ENCODE measurements at regions not wholly inside any gene's neighbourhood (a gene's known extent, or its start where the extent isn't known, plus 50 kb on each side); places are given as distances from the start of the nearest gene placed in this dataset.

DNA sequence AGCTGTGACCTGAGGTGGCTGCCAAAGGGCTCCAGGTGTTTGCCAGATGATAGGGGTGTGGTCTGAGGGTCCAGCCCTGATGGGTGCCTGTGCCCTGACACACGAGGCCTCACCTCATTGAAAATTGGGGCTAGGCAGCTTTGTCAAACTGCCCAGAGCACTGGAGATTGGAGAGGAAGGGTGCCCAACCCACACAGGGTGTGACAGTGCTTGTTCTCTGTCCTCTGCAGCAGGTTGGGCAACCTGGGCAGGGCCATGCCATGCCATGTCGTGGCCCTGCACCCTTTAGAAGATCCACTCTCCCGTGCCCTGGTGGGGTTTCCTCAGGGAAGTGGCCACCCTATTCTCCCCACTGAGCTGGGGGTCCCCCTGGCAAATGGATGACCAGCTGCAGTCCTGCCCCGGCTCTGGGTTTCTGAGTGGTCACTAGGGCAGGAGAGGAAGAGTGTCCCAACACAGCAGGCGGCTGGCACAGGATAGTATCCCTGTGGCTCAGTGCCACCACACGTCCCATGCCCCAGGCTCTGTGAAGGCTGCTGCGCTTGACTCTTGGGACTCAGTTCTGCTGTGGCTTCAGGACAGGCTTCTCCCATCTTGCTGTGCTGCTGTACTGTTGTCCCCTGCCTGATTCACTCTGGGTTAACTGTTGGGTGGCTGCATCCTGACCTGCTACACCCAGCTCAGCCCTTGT lies 100.8 kb upstream of the PITX1 start:
- no peak for DNase-seq

DNA sequence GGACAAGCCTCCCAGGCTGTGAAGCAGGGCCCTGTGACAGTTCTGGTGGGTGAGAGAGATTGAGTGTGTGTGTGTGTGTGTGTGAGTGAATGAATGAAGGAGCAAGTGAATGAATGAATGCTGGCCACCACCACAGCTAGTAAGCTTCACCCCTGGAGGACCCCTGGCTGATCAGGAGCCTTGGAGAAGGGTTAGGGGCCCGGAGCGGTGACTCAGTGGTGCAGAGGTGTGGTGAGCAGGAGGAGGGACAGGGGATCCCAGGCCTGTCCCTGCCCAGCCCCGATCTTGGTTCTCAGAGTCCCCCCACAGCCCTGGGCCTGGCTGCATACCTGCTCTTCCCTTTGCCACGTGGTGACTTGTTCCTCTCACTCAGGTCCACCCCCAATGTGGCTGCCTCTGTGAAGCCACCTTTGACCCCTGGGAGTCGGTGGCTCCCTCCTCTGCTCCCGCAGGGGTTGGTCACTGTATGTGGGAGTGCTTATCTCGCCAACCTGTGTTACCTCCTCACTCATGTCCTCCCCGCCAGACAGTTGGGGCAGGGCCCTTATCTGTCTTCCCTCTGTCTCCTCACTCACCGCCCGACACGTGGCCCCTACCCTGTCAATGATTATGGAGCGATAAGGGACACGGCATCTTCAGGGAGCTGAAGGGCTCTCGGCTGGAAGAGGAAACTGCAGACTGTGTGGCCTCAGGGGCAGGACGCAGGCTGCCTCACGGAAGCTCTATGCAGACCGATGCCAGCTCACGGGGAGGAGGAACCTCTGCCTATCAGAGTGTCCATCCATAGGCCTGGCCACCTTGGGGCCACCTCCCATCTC lies 99.9 kb upstream of the PITX1 start:
- no peak for DNase-seq

GRCh38 chr5:135133181-135133580 lies 99.2 kb upstream of the PITX1 start:
- DNase-seq = no peak

DNA sequence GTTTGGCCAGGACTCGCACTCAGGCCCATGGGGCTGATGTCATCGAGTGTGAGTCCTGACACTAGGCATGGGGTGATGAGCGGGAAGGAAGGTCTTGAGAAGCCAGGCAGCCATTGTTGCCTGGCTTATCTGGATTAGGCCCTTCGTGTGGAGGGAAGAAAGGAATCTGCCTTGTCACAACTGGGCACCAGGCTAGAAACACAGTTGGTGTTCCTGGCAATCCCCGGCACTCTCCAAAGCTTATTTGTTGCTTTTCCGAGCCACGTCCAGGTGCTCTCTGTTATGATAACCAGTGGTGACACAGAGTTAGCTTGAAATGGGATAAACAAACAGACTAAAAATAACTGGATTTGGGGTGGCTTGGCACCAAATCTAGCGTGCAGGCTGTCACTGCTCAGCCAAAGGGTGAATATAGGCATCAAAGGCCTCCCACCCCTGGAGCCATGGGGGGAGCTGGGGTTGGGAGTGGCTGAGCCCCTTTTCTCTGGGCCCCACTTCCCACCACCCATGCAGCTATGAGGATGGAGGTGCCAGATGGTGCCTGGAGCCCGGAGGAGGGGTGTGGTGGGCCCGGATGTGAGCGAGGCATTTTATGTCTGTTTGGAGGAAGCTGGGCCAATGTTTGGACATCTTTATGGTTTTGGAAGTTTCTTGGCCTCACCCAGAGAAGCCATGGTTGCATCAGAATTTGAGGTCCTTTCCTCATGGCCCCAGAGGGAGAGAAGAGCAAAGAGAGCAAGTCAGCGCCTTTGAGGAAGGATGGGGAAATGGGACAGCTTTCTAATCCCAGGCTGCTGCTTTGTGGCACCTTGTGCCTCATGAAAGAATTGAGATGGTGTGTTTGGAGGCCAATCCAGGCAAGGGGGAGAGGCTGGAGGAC lies 98.0 kb upstream of the PITX1 start:
- DNase-seq = no peak

DNA sequence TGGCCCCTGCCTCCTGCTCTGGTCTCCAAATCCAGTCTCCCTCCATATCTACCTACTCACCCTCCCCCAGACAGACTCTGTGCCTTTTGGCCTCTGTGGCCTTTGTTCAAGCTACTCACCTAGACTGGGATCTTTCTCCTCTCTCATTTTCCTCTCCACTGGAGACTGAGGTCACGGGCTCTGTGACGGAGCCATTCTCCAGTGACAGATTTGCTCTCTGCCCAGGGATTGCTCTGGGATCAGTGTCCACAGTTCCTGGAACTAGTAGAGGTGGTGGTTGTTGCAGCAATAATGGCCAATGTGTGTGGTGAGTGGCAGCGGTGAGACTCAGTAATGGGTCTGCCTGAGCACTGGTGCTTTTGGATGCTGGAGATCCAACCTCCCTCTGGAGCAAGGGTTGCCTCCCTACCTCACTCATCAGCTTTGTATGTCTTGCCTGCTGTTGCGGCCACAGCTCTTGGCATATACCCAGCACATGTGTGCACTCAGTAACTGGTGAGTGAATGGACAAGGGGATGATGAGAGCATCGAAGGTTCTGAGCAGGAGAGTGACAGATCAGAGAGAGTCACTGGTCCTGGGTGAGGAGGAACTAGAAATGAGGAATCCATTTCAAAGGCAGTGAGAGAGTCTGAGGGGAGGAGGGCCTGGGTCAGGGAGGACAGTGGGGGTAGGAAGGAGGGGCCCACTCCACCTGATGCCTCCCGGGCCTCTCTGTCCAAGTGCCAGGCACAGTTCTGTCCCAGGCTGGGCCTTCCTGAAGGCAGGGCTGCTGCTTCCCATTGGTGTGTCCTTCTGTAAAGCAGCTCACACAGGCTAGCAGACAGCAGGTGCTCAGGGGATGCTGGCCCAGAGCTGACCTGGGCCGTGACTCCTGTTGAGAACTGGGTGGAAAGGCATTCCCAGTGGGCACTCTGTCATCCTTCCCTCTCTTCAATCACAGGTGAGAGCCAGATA lies 96.5 kb upstream of the PITX1 start:
- no peak for DNase-seq

DNA sequence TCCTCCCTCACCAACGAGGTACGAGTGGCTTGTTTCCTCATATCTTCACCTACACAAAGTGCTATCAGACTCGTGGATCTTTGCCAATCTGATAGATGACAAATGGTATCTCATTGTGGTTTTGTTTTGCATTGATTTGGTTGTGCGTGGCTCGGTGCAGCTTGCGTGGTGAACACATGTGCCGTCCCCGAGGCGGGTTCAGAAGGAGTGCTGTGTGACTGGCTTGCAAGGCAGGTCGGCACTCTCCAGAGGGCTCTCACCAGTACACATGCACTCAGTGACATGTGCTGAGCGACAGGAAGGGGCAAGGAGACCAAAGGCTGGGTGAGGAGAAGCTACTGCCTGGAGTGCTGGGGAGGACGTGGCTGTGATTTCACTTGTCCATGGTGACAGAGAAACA lies 95.3 kb upstream of the PITX1 start:
- no peak for DNase-seq

DNA sequence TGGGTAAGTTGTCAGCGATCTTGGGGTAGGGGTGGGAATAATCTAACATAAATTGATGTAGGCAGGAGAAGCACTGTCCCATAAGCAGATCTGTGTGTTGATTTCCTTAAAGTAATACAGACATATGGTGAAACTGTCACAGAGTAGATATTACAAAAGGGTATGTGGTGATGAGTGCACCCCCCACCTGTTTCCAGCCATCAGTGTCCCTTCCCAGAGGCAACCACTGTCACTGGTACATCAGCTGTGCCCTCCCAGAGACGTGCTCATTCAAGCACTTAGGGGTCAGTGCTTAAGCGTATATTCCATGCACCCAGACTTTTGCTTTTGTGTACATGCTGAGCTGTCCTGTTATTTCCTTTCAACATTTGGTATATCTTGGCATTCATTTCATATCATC lies 94.3 kb upstream of the PITX1 start:
- DNase-seq = no peak

DNA sequence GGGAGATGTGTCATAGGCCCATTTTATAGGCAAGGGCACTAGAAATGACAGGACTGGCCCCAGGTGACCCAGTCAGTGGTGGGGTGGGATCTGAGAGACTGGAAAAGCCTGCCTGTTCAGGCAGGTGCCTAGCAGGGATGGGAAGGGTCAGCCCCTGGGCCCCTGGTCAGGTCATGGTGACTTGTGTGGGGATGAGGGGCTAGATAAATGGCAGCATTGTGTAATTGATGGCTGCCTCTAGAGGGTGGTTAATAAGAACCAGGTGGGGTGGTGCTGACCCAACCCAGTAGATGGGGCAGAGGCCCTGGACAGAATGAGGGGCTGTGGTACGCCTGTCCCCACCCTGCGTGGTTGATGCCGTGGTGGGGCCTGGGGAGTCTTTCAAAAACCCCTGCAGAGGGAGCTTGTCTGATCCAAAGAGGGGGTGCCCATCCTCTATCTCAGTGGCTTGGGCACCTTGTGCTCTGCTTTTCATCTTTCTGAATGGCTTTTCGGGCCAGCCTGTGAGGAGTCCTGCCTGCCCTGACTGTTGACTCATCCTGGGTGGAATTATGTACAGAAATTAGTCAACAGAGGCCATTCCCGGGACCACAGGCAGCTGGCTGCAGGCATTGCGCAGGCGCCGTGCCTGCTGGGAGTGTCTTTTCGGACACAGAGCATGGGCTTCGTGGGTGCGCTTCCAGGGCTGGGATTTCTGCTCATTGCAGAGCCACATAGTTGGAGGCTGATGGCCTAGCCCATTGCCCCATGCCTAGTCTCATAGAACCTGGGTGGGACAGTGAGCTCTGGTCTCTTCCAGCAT lies 93.6 kb upstream of the PITX1 start:
- DNase-seq = no peak

DNA sequence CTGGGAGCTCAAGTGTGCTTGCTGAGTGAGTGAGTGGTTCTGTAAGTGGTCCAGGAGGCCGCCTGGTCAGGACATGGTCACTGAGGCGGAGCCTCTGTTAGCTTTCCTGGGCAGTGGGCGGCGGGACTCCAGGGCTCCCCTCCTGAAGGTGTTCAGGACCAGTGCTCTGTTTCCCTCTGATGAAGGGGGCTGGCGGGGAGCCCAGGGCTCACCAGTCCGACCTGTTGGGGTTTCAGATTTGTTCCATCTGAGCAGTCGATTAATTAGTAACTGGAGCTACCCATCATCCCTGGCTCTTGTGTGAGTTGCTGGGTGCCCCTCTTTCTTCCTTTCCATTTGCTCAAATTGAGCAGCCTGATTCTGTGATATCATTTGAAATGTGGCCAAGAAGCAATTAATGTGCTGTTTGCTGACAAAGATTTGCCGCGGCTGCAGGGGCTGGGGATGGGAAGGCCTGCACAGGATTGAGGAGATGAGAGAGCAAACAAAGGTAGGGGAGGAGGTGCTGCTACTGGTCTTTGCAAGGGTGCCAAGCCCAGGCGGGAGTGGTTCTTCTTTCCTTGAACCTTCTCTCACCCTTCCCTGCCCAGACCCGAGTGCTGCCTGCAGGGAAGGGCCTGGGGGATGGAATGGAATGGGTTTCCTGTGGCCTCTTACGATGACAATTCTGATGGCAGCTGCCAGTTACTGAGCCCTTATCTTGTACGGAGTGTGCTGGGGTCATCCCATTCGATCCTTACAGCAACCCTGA lies 92.8 kb upstream of the PITX1 start:
- peak; percentile 90 for DNase-seq

GRCh38 chr5:135124724-135125123 lies 90.7 kb upstream of the PITX1 start:
- DNase-seq = no peak

GRCh38 chr5:135124128-135124527 lies 90.1 kb upstream of the PITX1 start:
- no peak for DNase-seq

DNA sequence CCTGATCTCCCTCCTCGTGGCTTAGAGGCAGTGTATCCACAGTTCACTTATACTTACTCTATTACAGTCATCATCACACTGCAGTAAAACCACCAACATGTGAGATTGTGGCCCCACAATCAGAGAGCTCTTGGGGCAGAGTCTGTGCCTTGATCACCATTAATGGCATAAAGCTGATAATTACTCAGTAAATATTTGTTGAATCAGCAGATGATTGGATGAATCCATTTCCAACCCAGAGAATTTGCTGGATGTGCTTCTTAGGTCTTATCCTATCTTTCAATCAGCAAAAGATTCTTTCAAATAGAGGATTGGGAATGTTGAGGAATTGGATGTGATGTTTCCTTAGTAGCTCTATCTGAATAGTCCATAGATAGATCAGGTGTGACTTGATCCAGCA lies 88.8 kb upstream of the PITX1 start:
- DNase-seq = no peak

DNA sequence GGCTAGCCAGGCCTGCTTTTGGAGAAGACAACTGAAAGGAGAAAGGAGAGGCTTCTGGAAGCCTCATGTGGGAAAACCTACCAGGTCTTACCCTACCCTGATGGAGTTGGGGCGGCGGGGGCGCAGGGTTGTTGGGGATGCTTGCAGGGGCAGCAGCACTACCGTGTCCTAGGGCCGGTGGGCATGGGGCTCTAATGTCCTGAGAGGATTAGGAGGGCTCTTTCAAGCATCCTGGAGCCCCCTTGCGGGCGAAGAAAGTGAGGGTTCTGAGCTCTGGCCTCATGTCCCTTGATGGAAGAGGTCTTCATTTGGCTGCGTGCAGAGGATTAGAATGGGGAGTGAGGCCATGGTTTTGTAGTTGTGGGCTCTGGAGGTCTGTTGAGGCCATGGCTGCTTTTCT lies 86.9 kb upstream of the PITX1 start:
- DNase-seq = no peak

GRCh38 chr5:135119481-135119880 lies 85.5 kb upstream of the PITX1 start:
- DNase-seq = no peak

DNA sequence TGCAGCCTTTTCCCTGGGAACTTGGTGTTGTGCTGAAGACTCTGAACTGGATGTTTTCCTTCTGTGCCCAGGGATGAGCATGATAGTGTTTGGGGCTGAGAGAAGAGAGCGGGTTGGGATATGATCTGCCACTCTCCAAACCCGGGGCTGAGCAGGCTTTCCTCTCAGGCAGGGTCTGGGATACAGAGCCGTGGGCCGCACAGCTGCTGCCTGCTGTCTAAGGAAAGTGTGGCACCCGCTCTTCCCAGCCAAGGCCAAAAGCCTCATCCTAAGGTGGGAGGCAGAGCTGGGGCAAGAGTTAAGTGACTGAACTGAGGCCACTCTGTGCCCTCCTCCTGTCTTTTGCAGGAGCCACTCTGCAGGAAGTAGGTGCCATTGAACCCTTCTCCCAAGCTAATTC lies 83.6 kb upstream of the PITX1 start:
- DNase-seq = no peak

GRCh38 chr5:135116160-135116561 lies 82.1 kb upstream of the PITX1 start:
- no peak for DNase-seq

DNA sequence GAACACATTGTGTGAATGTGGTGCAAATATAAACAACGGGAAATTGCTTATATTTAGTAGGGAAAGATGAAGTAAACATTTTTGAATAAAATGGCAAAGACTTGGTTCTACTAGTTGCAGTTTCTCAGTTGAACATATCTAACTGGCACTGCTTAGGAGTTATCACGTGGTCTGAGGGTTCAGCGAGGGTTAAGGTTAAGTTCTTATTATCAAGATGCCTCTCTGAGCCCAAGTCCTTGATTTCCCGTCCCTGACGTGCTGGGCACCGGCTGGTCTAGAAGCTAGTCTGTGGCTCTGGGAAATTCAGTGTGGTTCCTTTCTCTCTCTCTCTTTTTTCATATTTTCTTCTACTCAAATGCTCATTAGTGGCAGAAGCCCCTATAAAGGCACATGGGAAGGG lies 81.6 kb upstream of the PITX1 start:
- no peak for DNase-seq

DNA sequence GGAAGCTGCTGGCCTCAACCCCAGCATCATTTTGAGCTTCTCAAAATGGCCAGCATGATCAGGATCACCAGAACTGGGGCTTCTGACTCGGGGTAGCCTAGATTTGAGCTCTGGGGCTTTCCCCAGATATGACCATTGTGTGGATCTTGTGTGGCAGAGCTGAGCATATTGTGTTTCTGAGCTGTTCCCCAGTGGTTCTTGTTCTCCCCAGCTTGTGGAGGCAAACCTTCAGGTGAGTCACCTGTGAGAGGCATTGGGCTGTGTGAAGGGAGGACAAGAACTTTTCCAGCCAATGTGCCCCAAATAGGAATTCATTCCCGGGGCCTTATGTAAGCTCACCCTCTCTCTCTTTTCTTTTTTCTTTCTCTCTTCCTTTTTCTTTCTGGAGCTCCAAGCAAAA lies 80.7 kb upstream of the PITX1 start:
- DNase-seq = no peak

DNA sequence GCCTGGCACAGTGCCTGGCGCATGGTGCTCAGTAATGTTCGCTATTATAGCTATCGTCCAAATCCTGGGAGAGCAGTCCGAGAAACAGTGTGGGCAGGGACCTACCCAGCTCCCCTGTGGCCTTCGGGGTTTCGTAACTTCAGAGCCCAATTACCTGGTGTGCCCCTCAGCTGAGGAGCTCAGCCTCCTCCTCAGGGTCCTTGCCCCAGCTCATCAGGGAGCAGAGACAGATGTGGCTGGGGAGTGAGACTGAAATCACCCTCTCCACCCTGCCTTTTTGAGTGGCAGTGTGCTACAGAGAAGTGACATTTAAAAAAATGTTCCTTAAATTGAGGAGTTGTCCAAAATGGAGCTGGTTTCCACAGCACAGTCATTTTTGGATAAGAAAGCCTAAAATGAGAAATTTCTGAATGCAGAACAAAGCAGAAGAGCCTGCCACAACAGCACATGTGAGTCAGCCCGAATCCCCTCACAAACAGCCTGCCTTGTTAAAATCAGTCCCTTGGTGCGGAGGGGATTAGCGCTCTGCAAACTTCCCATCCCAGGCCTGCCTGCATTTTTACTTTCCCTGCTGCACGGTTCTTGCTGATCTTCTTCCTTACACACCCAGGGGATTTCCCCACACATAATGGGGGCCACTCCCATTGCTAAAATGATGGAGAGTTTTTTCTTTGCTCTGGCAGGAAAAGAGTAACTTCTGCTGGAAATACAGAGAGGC lies 78.1 kb upstream of the PITX1 start:
- no peak for DNase-seq

Measured in COR-L47 (cell line).